Lower leg skin (tissue), 4 donors: ENCODE measurements at regions not wholly inside any gene's neighbourhood (a gene's known extent, or its start where the extent isn't known, plus 50 kb on each side); places are given as distances from the start of the nearest gene placed in this dataset.

Experiments used
- DNase-seq, 2 donors: peaks; one replicate each; pipeline ENCODE4 v3.0.0-alpha.2; 2019; ENCODE audit warnings: low spot score in 2 of 2
- H3K4me3 ChIP-seq: fragments of 200-600 bp; sonication (generic); 2 replicates; pipeline ENCODE4 v1.5.1; 2017; ENCODE audit warnings: mild to moderate bottlenecking, low read depth; ENCODE audit not compliant: poor library complexity, severe bottlenecking
- POLR2A ChIP-seq, 2 donors: fragments of 450-650 bp; IDR thresholded peaks; one replicate each; pipeline ENCODE4 v1.6.1; 2016 to 2017; ENCODE audit warnings: antibody characterized with exemption in 2 of 2, mild to moderate bottlenecking in 1 of 2, moderate library complexity in 1 of 2
- WGBS, 2 donors: methylation state at CpG; one replicate each; pipeline ENCODE4 v1.1.5; 2018; 5-methylcytosine and 5-hydroxymethylcytosine counted together
- intact Hi-C: fragments of 100-400 bp; cut with DNase I; formaldehyde crosslinking; loops from one replicate; pipeline ENCODE4 v1.15.0; 2023; ENCODE audit warnings: low total_unique reads
- microRNA-seq, 2 donors: library from miRNA; unstranded; fragments of <30 nt; microRNA quantifications; one replicate each; pipeline ENCODE4, GENCODE V29; 2016; ENCODE audit warnings: borderline replicate concordance in 2 of 2, borderline number of aligned reads in 1 of 2
- TF ChIP-seq, protein P1 (sequence below), 3 donors: fragments of 450-650 bp; IDR thresholded peaks; one replicate each; pipeline ENCODE4 v1.5.1; 2016; ENCODE audit warnings: antibody characterized with exemption in 3 of 3, mild to moderate bottlenecking in 3 of 3, moderate library complexity in 2 of 3

DNA sequence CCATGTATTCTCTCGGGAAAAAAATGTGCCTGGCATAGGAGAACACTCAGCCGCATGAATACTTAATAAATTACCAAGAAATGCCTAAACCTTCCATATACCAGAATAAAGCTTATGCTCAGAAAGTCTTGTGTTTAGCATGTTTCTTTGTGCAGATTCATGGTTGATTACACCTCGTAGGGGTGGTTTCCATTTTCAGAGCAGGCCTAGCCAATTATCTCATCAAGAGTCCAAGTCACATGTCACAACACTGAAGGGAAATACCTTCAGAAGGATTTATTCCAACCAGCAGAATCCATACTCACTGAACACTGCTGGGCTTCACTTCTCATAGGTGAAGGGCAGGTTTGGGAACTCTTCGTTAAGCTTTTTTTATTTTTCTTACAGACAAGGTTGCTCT, 539.7 kb downstream of the PLXDC2 start:
- no peak overlapping the region for H3K4me3 ChIP-seq
- TF ChIP-seq POLR2A (IDR thresholded peaks at IDR 0.05), result no peak
- TF ChIP-seq, protein P1, sequence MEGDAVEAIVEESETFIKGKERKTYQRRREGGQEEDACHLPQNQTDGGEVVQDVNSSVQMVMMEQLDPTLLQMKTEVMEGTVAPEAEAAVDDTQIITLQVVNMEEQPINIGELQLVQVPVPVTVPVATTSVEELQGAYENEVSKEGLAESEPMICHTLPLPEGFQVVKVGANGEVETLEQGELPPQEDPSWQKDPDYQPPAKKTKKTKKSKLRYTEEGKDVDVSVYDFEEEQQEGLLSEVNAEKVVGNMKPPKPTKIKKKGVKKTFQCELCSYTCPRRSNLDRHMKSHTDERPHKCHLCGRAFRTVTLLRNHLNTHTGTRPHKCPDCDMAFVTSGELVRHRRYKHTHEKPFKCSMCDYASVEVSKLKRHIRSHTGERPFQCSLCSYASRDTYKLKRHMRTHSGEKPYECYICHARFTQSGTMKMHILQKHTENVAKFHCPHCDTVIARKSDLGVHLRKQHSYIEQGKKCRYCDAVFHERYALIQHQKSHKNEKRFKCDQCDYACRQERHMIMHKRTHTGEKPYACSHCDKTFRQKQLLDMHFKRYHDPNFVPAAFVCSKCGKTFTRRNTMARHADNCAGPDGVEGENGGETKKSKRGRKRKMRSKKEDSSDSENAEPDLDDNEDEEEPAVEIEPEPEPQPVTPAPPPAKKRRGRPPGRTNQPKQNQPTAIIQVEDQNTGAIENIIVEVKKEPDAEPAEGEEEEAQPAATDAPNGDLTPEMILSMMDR (IDR thresholded peaks at IDR 0.05), result no peak
- intact Hi-C loops, result no loop called here
- WGBS, 2 donors, result 50 to 66% methylated on average over 4 of the region's 4 CpGs
- DNase-seq, result no peak

DNA sequence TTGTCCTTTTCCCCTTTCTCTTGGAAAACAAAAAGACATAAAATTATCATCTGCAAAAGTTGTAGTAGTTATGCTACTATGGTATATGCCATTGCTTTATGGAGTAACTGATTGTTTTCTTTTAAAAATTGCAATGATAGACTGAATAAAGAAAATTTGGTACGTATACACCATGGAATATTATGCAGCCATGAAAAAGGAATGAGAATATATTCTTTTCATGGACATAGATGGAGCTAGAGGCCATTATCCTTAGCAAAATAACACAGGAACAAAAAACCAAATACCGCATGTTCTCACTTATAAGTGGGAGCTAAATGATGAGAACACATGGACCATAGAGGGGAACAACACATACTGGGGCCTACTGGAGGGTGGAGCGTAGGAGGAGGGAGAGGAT, 538.8 kb downstream of the PLXDC2 start:
- intact Hi-C loops, result no loop called here
- TF ChIP-seq, protein P1 (IDR thresholded peaks at IDR 0.05), result no peak
- no peak for TF ChIP-seq POLR2A (IDR thresholded peaks at IDR 0.05)
- 77% methylated on average over 3 of the region's 3 CpGs for WGBS, 2 donors
- DNase-seq, result no peak
- H3K4me3 ChIP-seq, result no peak overlapping the region

DNA sequence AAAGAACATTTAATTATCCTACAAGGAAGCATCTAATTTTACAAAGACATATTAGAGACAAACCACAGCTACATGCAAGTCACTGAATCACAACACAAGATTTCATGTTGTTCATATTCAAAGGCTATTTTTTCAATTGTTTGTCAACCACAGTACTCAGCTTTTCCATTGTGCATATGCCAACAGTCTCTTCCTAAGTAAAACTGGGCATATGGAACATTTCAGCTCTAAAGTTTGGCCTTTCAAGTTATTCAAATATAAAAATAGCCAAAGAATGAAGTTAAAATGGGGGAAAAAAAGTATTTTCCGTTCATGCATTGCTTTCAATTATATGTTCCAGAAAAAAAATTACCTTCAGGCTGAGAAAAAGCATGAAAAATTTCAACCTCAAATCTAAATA, 537.9 kb downstream of the PLXDC2 start:
- WGBS, 2 donors, result 62 to 78% methylated on average over 1 of the region's 1 CpG
- no peak overlapping the region for H3K4me3 ChIP-seq
- TF ChIP-seq, protein P1 (IDR thresholded peaks at IDR 0.05), result no peak
- TF ChIP-seq POLR2A (IDR thresholded peaks at IDR 0.05), result no peak

DNA sequence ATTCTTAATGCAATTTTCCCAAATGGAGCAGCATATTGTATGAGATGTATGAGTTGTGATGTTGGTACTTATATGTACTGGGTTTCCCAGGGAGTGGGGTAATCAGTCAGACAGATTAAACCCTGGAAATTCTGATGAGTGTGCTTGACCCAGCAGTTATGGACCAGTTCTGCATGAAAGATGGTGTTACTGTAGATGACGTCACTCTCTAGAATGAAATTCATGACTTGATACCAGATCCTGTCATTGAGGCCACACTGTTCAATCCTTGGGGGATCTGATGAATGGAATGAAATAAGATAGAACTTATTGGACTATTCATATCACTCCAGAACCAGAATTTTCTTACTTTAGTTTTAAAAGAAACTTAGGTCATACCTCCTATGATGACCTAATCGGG, 534.3 kb downstream of the PLXDC2 start:
- 94 to 95% methylated on average over 2 of the region's 2 CpGs for WGBS, 2 donors
- TF ChIP-seq POLR2A (IDR thresholded peaks at IDR 0.05), result no peak
- TF ChIP-seq, protein P1 (IDR thresholded peaks at IDR 0.05), result no peak
- DNase-seq, result no peak
- no peak overlapping the region for H3K4me3 ChIP-seq
- intact Hi-C loops, result no loop called here

More for the DNA sequence above, 537.9 kb downstream of the PLXDC2 start:
- intact Hi-C loops, result no loop called here
- no peak for DNase-seq

DNA sequence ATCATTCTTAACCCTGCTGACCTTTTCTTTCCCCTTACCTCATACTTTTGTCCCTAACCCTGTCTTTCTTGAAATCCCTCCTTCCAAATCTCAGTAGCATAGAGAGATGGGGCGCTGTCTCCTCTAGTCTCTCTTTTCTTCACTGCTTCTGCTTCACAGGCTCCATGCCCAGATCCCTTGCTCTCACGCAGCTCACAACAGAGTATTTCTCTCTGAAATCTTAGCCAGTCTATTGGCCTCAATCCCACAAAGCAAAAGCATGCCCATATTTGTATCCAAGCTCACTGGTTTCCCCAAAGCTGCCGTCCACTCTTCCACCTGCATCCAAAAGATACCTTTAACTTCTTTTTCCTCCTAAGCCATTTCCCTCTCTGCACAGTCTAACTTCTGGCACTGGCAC, 526.8 kb downstream of the PLXDC2 start:
- no peak for DNase-seq
- no peak overlapping the region for H3K4me3 ChIP-seq
- TF ChIP-seq POLR2A (IDR thresholded peaks at IDR 0.05), result no peak
- TF ChIP-seq, protein P1 (IDR thresholded peaks at IDR 0.05), result no peak
- intact Hi-C loops, result no loop called here
- 45 to 58% methylated on average over 3 of the region's 3 CpGs for WGBS, 2 donors

Small RNA genes in the stretch of these regions (microRNA-seq; reads per million reads assigned to microRNA genes)
- 0 to 0.68 reads per million in 2 donors for gene MIR4675
